Gastrocnemius medialis (tissue), 4 donors: ENCODE measurements at regions not wholly inside any gene's neighbourhood (a gene's known extent, or its start where the extent isn't known, plus 50 kb on each side); places are given as distances from the start of the nearest gene placed in this dataset.

Experiments used
- ATAC-seq, 2 donors: fragments of 150-250 bp; one replicate each; pipeline ENCODE4 v1.9.1; 2016
- DNase-seq, 2 donors: peaks; one replicate each; pipeline ENCODE4 v3.0.0-alpha.2; 2019
- H3K27ac ChIP-seq, 4 donors: fragments of 200-600 bp; sonication (generic); 1 replicate in 1 of 4; 2 replicates in 3 of 4; pipeline ENCODE4 v1.5.1; 2016 to 2018; ENCODE audit warnings: mild to moderate bottlenecking in 2 of 4, moderate library complexity in 1 of 4
- H3K27me3 ChIP-seq, 3 donors: fragments of 200-600 bp; sonication (generic) in 2 of 3; 1 replicate in 1 of 3; 2 replicates in 2 of 3; pipeline versions ENCODE4 v1.5.1 to v1.6.0; 2016 to 2019; ENCODE audit warnings: mild to moderate bottlenecking in 1 of 3, moderate library complexity in 1 of 3
- H3K36me3 ChIP-seq, 2 donors: fragments of 200-600 bp; sonication (generic) in 1 of 2; one replicate each; pipeline ENCODE4 v1.5.1; 2017 to 2018
- H3K4me1 ChIP-seq, 2 donors: fragments of 200-600 bp; sonication (generic) in 1 of 2; one replicate each; pipeline ENCODE4 v1.5.1; 2016 to 2017; ENCODE audit warnings: mild to moderate bottlenecking in 2 of 2
- H3K4me3 ChIP-seq, 4 donors: fragments of 200-600 bp; sonication (generic) in 3 of 4; 1 replicate in 1 of 4; 2 replicates in 3 of 4; pipeline ENCODE4 v1.5.1; 2016 to 2019; ENCODE audit warnings: mild to moderate bottlenecking in 2 of 4
- H3K9me3 ChIP-seq, 3 donors: fragments of 200-600 bp; sonication (generic) in 2 of 3; 1 replicate in 1 of 3; 2 replicates in 2 of 3; pipeline ENCODE4 v1.5.1; 2016 to 2019
- CTCF ChIP-seq, 5 experiments: fragments of 450-650 bp in 3 of 5; fragments of 200-600 bp in 2 of 5; sonication (generic) in 2 of 5; IDR thresholded peaks in 4 of 5; conservative IDR thresholded peaks in 1 of 5; 1 replicate in 4 of 5; 2 replicates in 1 of 5; pipeline ENCODE4 v1.5.1; 2016 to 2019; ENCODE audit warnings: antibody characterized with exemption in 5 of 5, mild to moderate bottlenecking in 3 of 5, moderate library complexity in 3 of 5
- POLR2A ChIP-seq, 2 donors: fragments of 450-650 bp; IDR thresholded peaks; one replicate each; pipeline ENCODE4 v1.6.1; 2017; ENCODE audit warnings: antibody characterized with exemption in 2 of 2, mild to moderate bottlenecking in 2 of 2, moderate library complexity in 2 of 2
- in situ Hi-C, 4 donors: fragments of 200-750 bp; cut with MboI; loops; one replicate each; pipeline versions ENCODE4 v1.15.0 to v1.8.0; 2017; ENCODE audit warnings: low sequenced_read_pairs in 4 of 4
- intact Hi-C: fragments of 100-400 bp; cut with DNase I; formaldehyde crosslinking; loops from one replicate; pipeline ENCODE4 v1.15.1; 2023; ENCODE audit warnings: low total_unique reads

GRCh38 chr9:107715740-107716139 lies 226.2 kb upstream of the KLF4 start:
- in situ Hi-C loops (no loop called here), intact Hi-C loops (no loop called here)
- Histone ChIP-seq H3K4me1 (peaks cover 0 to 6% of the 10 kb centered on the region in 2 donors), H3K27me3 (no peaks in the 10 kb centered on the region), H3K27ac (no peak overlapping the region), H3K4me3 (no peak overlapping the region), H3K36me3 (no peaks in the 10 kb centered on the region), H3K9me3 (no peaks in the 10 kb centered on the region)
- TF ChIP-seq POLR2A (IDR thresholded peaks at IDR 0.05) (no peak), CTCF (IDR thresholded peaks at IDR 0.05 in 4 of 5, conservative IDR thresholded peaks at IDR 0.05 in 1 of 5) (no peak)
- no peak for DNase-seq
- no peak for ATAC-seq

GRCh38 chr9:107713470-107713869 lies 223.9 kb upstream of the KLF4 start:
- TF ChIP-seq POLR2A (IDR thresholded peaks at IDR 0.05) = no peak
- no peak for TF ChIP-seq CTCF (IDR thresholded peaks at IDR 0.05 in 4 of 5, conservative IDR thresholded peaks at IDR 0.05 in 1 of 5)
- H3K27me3 ChIP-seq = no peaks in the 10 kb centered on the region
- no peaks in the 10 kb centered on the region for H3K36me3 ChIP-seq
- no peak overlapping the region for H3K4me3 ChIP-seq
- H3K9me3 ChIP-seq = no peaks in the 10 kb centered on the region
- in situ Hi-C loops = no loop called here
- DNase-seq = no peak
- peaks cover 0 to 6% of the 10 kb centered on the region in 2 donors for H3K4me1 ChIP-seq
- intact Hi-C loops = loop anchor here (2.0 kb wide), 1 partner anchor 19 kb away; no protein-coding TSS in a partner anchor
- ATAC-seq = no peak
- no peak overlapping the region for H3K27ac ChIP-seq

GRCh38 chr9:107712390-107712789 lies 222.8 kb upstream of the KLF4 start:
- TF ChIP-seq CTCF (IDR thresholded peaks at IDR 0.05 in 4 of 5, conservative IDR thresholded peaks at IDR 0.05 in 1 of 5) (no peak), POLR2A (IDR thresholded peaks at IDR 0.05) (no peak)
- Histone ChIP-seq H3K36me3 (no peaks in the 10 kb centered on the region), H3K4me1 (peaks cover 0 to 6% of the 10 kb centered on the region in 2 donors), H3K27me3 (no peaks in the 10 kb centered on the region), H3K4me3 (no peak overlapping the region), H3K27ac (no peak overlapping the region), H3K9me3 (no peaks in the 10 kb centered on the region)
- DNase-seq (no peak), ATAC-seq (no peak)
- intact Hi-C loops = loop anchor here (2.0 kb wide), 1 partner anchor 20 kb away; no protein-coding TSS in a partner anchor
- in situ Hi-C loops = no loop called here

GRCh38 chr9:107711542-107711941 lies 222.0 kb upstream of the KLF4 start:
- in situ Hi-C loops = no loop called here
- H3K27ac ChIP-seq = no peak overlapping the region
- H3K9me3 ChIP-seq = no peaks in the 10 kb centered on the region
- H3K4me1 ChIP-seq = peaks cover 0 to 6% of the 10 kb centered on the region in 2 donors
- H3K27me3 ChIP-seq = no peaks in the 10 kb centered on the region
- DNase-seq = no peak
- no peak overlapping the region for H3K4me3 ChIP-seq
- TF ChIP-seq POLR2A (IDR thresholded peaks at IDR 0.05) (no peak), CTCF (IDR thresholded peaks at IDR 0.05 in 4 of 5, conservative IDR thresholded peaks at IDR 0.05 in 1 of 5) (no peak)
- peak; percentile 37 to 51 for ATAC-seq
- intact Hi-C loops = no loop called here
- H3K36me3 ChIP-seq = no peaks in the 10 kb centered on the region

DNA sequence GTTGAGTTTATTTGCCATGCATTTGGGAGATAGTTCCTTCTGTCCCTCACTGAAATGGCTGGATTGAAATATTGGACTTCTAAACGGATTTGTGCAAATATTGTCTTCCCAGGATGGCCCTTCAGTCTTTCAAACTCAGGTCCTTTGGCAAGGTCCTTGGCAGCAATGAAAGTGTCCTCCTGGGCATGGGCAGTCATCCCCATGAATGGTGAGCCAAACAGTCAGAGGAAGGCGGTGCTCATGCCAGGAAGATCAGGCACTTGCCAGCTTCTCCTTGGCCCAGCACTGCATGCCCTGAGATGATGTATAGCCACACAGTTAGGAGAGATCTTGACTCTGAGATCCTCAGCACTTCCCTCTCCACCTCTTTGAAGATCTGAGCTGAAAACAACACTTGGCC lies 221.4 kb upstream of the KLF4 start:
- Histone ChIP-seq H3K27ac (no peak overlapping the region), H3K9me3 (no peaks in the 10 kb centered on the region), H3K27me3 (no peaks in the 10 kb centered on the region), H3K36me3 (no peaks in the 10 kb centered on the region), H3K4me1 (peaks cover 0 to 6% of the 10 kb centered on the region in 2 donors), H3K4me3 (no peak overlapping the region)
- TF ChIP-seq POLR2A (IDR thresholded peaks at IDR 0.05) = no peak
- TF ChIP-seq CTCF (IDR thresholded peaks at IDR 0.05 in 4 of 5, conservative IDR thresholded peaks at IDR 0.05 in 1 of 5) = no peak
- in situ Hi-C loops = no loop called here
- no peak for DNase-seq
- ATAC-seq = no peak
- intact Hi-C loops = no loop called here
